ENCODE measurements at regions not wholly inside any gene's neighbourhood (a gene's known extent, or its start where the extent isn't known, plus 50 kb on each side); places are given as distances from the start of the nearest gene placed in this dataset.
"Not testable (repeated sequence)": the region's sequence is repeated elsewhere in the genome, so short reads cannot be mapped to it uniquely, and the experiment has no call there.

DNA sequence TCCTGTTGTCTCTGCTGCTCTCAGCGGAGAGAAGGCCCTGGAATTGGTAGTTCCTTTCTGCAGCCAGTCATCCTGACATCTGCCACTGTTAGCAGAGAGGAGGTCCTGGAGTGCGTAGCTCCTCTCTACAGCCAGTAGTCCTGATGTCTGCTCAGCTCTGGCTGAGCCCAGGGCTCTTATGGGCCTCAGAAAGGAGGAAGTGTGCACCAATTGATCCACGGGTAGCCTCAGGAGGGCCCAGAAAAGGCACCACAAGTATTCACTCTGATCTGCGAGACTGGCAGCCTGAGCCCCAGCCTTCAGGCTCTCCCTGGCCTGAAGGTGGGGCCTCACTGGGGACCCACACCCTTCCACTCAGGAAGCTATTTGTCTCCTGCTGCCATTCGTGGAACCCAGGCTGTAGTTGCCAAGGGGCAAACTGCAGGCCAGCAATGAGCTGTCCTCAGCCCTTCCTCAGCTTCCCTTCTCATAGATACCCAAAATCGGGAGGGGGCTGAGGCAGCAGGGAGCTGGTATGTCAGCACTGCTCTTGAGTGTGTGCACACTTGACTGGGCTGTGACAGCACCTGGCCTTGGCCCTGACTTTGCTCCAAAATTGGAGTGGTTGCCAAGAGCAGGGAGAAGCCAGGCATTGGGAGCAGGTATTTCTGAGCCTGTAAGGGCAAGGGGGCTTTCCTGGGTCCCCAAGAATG lies 1049.5 kb upstream of the ACO1 start:
- DNase-seq = no peak

DNA sequence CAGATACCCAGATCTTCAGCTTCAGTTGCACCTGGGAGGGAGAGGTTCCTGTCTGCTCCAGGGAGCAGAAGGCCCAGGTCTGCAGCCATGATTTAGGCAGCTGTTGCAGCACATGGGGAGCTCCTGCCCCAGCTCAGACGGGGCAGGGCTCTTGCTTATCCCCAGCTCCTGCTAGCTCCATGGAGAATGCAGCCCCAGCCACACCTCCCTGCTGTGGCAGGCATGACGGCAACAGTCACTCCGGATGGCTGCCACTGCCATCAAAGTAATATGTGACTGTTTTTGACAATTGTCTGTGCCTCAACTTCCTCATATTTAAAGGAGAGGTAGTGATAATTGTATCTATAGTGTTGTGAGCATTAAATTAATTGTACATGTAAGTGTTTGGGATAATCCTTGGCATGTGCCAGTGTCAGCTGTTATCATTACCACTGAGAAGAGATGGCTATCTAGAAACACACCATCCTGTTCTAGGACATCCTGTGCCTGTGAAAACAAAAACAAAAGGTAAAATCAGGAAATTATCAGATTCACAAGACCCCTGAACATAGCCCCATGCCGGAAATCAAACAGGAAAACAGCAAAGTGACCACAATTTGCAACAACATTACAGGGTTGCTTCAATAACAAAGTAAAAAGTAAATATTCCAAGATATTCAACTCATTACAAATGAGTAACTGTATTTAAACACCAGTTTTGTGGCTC lies 1048.8 kb upstream of the ACO1 start:
- no peak for DNase-seq

DNA sequence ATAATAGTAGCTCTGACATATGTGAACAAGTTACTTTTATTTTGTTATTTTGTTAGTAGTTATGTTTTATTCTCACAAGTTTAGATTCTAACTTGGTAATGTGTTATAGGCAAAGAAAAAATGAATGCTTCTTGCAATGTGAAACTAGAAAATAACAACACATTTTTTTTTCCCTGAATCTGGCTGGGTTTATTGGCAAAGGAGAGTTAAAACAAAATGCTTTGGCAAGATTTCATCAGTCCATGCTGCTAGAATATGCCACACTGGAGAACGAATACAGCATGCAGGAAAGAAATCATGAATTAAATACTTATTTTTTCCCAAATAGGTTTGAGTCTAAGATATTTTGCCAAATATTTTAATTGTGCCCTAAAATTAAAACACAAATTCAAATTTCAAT lies 1048.1 kb upstream of the ACO1 start:
- no peak for DNase-seq

DNA sequence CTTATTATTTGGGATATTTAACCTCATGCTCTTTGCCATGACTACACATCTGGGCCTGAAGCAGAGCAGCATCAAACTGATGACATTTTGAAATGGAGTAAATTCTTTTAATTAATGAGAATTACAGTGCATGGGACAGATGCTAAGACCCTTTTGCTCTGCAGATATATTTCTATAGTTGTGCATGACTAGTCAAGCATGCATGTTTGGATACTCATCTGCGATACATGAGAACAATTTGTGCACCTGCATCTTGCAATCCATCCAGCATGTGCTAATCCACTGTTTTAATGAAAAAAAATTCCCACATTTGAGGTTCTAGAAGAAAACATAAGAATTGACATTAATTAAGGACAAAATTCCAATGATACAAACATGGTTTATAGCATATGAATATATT lies 1047.6 kb upstream of the ACO1 start:
- DNase-seq = no peak

DNA sequence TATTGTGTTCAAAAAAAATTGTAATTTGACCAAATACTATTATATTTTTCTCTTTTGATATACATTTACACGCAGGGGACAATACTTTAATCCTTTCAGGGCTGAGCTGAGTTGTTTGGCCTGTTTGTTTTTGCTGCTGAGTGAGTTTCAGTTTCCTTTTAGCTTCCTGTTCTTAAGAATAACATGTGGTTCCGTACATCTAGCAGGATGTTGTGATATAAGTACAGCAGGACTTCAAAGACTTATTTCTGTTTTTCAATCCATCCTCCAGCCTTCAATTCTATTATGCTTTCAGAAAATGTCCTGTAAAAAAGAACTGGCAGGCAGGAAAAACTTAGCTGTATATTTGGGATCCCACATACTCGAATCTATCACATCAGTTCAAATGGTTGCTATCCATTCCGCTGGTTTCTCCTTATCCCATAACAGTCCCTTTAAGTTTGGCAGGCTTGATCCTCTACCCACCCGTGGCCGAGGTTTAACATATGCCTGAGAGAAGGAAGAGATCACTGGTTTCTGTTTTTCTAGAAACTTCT lies 1037.3 kb upstream of the ACO1 start:
- no peak for DNase-seq

DNA sequence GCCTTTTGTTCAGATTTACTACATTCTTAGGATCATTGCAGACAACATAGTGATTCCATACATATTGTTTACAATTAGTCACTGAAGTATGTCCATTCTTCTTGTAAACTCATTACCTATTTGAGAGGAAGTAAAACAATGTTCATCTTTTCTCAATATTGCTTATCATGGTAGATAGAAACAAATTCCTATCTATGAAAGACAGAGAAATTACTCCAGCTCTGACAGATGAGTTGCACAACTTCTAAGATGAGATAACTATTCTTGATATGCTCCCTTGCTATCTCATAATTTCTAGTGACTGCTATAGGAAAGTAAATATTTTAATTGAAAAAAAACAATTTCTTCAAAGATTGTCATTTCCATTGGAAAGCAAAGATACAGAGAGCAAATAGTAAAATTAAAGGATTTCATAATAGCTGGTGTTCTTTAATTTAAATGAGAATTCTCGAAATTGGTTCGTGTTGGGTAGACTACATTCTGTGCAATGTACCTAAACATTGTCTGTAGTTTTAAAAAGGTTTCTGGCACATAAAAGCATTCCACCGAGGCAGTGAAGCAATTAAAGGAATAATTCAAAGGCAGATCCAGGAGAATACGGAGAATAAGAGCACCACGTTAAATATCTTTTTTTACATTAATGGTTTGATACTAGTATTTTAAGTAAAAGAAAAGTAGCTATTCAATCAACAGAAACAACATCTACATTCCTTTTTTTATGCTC lies 1029.1 kb upstream of the ACO1 start:
- no peak for DNase-seq

DNA sequence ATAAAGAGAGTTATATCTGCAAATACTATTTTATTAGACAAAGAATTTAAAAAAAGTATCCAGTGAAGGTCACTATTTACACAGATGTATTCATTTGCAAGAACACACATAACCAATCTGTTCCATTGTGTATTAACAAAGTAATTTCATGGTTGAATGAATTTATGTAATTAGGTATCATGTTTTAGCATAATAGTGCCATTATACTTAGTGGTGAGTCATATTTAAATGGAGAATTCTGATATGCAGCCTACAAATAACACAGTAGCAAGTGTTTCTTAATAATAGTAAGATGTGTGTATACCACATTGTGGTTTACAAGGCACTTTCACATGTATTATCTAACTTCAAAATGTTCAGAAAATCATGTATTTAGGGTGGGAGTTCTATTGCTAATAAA lies 1028.5 kb upstream of the ACO1 start:
- DNase-seq = no peak

DNA sequence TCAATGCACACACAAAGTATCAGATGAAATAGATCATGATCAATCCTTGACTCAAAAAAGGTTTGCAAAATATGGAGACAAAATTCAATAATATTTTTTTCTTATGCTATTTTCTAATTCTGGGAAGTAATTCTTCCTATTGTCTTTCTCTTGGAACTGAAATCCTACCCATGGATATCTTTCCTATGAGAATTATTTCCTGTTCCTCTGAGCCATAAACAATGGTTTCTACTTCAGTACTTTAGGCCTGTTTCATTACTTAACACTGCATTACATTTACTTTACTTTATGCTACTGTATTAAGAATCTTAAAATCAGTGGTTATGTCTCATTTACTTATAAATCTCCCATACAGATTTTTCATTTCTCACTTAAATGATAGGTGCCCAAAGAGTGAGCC lies 1025.4 kb upstream of the ACO1 start:
- DNase-seq = no peak

DNA sequence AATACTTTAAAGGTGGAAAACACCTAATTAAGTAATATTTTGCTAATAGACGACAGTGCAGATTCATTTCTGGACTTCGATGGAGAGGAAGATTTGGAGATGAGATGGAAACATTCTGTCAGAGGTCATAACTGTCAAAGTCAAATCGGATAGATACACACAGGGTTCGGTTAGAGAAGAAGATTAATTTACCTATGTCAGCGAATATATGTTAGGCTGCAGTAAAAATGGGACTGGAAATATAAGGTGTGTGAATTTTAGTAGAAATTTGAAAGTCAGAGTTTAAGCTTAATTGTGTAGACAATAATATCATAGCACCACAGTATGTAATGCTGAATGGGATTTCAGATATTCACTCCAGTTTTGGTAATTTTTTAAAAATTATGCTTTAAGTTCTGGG lies 1020.3 kb upstream of the ACO1 start:
- no peak for DNase-seq

DNA sequence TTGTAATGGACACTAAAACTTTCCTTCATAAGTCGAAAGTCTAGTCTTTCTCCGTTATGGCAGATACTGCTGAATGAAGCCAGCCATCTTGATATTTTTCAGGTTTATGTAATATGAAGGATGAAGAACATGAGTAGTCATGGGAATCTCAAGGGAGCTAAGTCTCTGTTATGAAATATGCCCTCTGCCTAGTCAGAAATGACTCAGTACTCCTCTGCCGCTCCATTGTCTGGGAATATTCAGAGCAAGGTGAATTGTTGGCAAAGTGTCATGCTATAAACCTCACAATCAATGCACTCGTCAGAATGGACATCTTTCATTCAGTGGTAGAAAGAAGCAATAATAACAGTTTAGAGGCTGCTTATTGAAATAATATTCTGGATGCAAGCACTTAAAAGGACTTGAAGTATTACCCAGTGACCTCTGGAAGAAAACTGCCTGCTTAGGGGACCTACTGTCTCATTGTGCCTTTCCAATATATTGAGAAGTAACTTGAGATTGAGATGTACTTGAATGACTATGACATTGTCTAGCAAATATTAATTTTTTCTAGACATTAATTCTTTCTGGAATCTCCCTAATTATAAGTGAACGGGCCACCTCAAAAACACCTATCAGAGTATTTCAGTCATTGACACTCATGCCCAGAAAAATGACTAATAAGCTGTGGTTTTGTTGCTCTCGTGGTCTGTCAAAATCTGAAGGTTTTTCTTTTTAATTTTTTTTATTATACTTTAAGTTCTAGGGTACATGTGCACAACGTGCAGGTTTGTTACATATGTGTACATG lies 1011.5 kb upstream of the ACO1 start:
- no peak for DNase-seq

DNA sequence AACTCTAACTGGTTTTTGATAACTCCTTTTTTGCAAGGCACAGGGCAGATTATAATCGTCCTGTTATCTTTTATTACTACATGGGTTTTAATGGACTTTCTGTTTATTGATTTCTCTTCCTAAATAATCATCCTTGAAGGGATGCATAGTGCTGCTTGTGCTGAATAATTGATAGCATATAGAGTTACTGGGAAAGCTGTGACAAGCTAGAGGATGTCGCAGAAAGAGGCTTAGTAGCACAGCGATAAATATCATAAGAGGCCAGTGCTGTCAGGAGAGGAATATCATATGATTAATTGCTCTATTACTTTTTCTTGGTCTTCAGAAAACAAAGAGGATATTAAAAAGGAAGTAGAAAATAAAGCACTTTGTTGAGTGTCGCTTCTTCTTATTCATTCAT lies 1007.1 kb upstream of the ACO1 start:
- no peak for DNase-seq

DNA sequence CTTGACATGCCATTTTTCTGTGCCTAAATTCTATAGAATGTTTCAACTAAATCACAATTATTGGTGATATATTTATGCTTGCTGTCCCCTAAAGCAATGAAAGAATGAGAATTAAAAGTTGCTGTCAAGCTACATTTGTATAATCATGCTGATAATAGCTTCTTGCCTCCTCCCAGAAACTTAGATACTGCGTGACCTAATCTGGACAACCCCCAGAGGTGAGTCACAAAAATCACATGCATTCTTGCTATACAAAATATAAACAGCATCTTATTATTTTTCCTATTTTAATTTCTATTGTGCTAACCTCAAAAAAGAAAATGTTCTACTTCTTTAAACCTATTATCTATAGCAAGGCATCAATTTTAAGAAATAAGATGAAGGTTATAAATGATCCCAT lies 995.8 kb upstream of the ACO1 start:
- no peak for DNase-seq

DNA sequence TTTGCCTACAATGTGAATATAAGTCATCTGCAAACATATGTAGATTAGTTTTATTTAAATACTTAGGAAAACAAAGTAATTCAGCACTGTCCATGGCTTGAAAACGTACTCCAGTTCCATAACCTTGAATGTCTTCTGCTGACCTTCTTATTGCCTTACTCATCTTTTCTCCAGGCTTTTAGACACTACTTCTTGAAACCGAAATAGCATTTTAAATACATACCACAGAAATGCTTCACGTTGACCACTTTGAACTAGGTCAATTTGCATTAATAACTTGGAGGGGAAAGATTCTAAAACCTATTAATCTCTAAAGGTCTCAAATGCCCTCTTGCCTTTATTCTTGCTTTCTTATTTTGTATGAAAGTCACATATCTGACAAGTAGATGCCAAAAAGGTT lies 995.4 kb upstream of the ACO1 start:
- DNase-seq = no peak

DNA sequence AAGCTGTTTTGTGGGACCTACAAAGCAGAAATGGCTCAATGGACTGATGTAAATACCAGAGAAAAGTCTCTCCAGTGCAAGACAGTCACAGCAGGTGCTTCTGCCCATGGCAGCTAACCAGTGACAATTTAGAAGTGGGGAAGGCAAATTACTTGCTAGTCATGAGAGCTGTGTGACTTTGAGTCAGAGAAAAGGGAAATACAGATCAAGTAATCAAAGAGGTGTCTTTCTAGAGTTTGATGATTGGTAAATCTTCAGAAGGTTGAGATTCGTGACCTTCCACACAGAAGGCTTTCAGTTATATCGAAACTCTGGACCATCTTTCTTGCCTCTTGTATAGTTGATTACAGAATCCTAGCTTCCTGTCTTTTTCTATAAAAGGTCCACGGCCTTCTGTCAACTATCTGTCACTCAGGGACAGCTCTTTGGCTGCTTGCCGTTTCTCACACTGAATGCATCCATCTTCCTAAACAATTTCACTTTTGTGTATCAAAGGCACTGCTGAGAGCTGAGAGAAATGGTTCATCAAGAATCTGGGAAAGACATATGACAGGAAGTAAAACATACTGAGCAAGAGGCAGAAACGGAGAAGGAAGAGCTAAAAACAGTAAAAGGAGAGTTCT lies 993.9 kb upstream of the ACO1 start:
- DNase-seq = no peak

DNA sequence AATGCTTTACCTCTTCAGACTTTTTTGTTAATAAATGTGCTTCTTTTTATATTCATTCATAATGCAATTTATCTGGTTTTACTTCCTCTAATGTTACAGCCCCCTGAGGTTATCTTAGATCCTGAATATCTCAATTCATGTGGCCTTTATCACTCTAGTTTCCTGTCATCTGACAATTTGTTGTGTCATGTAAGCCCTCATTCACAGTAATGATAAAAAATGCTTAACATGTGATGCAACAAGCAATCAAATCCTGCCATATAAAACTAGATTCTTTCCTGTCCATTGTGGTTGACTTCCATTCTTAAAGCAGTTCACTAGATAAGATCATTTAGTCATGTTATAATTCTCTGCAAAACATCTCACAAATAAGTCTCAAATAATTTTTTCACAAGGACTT lies 991.2 kb upstream of the ACO1 start:
- DNase-seq = no peak

DNA sequence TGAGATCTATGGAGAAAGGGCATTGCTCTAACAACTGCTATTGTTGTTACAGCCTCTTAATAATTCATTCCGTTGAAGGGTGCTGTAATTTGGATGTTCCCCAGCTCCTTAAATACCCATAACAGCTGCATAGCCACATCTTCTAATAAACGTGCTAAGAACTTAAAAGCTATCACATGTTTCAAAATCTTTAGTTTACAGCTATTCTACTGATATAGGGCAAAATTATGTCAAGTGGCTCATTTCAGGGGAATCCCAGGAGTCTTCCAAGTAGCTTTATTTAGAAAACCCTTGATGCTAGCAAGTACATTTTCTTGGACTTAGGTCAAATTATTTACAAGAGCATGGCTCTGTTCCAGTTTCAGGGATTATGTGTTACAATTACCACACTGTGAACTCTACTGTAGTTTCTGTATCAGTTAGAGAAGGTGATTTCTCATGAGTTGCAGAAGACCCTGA lies 990.4 kb upstream of the ACO1 start:
- DNase-seq = peak; percentile 54

DNA sequence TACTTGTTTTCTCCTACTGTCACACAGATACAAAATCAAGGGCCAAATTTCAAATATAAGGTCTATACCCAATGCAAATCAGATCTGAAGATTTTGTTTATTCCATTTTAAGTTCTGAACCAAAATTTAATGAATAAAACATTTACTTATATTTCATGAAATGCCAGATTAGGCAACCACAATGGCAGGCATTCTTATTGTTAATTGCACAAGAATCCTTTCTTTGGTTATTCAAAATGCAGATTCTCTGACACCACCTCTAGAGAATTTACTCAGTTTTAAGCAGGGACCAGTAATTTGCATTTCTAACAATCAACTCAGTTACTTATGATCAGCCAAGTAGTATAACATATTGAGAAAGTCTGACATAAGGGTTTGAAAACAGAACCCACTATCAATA lies 972.4 kb upstream of the ACO1 start:
- DNase-seq = no peak

DNA sequence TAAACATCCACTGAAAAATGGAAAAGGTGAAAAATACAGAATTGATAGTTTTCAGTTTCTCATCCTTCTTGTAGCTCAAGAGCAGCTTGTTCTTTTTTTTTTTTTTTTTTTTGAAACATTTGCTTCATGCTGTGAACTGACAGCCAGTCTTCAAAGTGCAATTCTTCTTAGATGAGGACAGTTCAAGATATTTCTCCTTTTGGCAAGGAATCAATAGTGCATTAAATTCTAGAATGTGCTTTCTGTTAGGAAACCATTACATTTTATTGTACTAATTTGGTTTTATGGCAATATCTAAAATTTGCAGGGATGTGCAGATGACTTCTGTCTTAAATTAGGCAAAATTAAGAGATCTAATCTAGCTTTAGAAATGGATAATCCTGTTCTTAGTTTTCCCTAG lies 969.3 kb upstream of the ACO1 start:
- DNase-seq = no peak

DNA sequence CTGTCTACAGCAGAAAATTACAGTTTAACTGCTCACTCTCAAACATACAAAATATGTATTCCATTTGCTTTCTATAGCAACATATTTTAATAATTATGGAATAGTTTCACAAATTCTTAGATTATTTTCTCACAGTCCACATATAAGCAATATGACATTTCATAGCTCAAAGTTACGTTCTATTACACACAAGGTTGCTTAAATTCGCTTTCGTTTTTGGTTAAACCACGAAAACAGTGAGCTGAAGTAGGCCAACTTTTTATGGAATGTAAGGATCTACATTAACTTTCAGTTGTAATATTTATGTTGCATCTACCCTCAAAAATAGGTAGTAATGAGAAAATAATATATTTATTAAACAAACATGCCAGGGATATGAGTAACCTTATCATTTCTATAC lies 966.0 kb upstream of the ACO1 start:
- DNase-seq = no peak

DNA sequence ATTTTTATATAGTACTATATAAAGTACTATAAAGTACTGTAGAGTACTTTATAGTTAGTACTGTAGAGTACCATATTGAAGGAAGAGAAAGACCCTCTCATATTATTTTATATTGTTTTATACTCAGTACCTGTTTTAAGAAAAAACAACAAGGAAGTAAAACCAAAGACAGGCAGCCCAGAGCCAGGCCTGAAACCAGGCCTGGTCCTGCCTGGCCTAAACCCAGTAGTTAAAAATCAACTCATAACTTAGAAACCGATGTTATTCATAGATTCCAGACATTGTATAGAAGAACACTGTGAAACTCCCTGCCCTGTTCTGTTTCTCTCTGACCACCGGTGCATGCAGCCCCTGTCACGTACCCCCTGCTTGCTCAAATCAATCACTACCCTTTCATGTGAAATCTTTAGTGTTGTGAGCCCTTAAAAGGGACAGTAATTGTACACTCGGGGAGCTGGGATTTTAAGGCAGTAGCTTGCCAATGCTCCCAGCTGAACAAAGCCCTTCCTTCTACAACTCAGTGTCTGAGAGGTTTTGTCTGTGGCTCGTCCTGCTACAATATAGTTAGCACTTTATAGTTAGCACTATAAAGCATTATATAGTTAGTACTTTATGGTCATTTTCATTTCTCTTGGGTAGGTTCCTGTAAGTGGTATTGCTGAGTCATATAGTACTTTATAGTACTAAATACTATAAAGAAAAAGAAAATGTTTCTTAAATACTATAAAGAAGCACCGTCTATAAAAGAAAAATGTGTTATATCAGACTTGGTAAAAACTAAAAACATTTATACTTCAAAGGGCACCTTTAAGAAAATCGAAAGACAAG lies 940.6 kb upstream of the ACO1 start:
- not testable (repeated sequence) for DNase-seq

DNA sequence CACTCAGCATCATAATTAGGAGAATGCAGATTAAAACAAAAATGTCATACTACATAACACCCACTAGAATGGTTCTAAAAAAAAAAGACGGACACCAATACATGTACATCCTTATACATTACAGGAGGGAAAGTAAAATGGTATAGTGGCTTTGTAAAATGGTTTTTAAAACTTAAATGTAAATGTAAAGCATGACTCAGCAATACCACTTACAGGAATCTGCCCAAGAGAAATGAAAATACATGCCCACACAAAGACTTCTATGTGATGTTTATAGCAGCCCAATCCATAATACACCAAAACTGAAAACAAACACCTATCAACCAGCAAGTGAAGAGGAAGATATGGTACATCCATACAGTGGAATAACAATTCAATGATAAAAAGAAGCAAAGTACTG lies 939.1 kb upstream of the ACO1 start:
- DNase-seq = no peak

DNA sequence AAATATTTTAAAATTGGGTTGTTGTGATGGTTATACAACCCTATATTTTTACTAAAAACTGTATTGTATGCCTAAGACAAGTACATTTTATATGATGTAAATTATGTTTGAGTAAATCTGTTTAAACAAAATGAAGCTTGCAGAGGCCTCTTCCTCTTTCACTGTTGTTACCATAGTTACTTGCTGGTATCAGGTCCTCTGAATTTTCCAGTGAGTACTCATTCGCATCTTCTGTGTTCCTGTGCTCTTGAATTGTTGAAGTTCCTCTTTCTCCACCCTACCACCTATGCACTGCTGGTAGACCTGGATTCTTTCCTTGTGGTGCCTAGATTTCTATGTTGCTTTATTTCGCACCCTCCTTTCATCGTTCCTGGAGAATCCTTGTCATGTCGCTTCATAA lies 938.5 kb upstream of the ACO1 start:
- no peak for DNase-seq

All from NCI-H82 (cell line).